ENCODE measurements at regions not wholly inside any gene's neighbourhood (a gene's known extent, or its start where the extent isn't known, plus 50 kb on each side); places are given as distances from the start of the nearest gene placed in this dataset.

- no peak overlapping the region for H3K4me3 ChIP-seq (ENCODE audit: low read depth, low read length)
- DNase-seq (ENCODE audit: low read depth): no peak
- no peak for TF ChIP-seq CTCF (IDR thresholded peaks at IDR 0.05; ENCODE audit: insufficient read depth, low read depth, low read length)
These were observed 93.2 kb upstream of the HNRNPU start for GRCh38 chr1:244957525-244957924.

- H3K4me3 ChIP-seq (ENCODE audit: low read depth, low read length): no peak overlapping the region
- no peak for DNase-seq (ENCODE audit: low read depth)
- no peak for TF ChIP-seq CTCF (IDR thresholded peaks at IDR 0.05; ENCODE audit: insufficient read depth, low read depth, low read length)
These were observed 92.8 kb upstream of the HNRNPU start for GRCh38 chr1:244957122-244957521.

- H3K4me3 ChIP-seq (ENCODE audit: low read depth, low read length): no peak overlapping the region
- no peak for TF ChIP-seq CTCF (IDR thresholded peaks at IDR 0.05; ENCODE audit: insufficient read depth, low read depth, low read length)
- no peak for DNase-seq (ENCODE audit: low read depth)
These were observed 91.3 kb upstream of the HNRNPU start for GRCh38 chr1:244955661-244956060.

GRCh38 chr1:244954359-244954758, 90.0 kb upstream of the HNRNPU start:
- DNase-seq (ENCODE audit: low read depth): no peak
- no peak for TF ChIP-seq CTCF (IDR thresholded peaks at IDR 0.05; ENCODE audit: insufficient read depth, low read depth, low read length)
- no peak overlapping the region for H3K4me3 ChIP-seq (ENCODE audit: low read depth, low read length)

- no peak for TF ChIP-seq CTCF (IDR thresholded peaks at IDR 0.05; ENCODE audit: insufficient read depth, low read depth, low read length)
- H3K4me3 ChIP-seq (ENCODE audit: low read depth, low read length): no peak overlapping the region
- no peak for DNase-seq (ENCODE audit: low read depth)
These were observed 89.6 kb upstream of the HNRNPU start for GRCh38 chr1:244953901-244954300.

GRCh38 chr1:244952940-244953339, 88.6 kb upstream of the HNRNPU start:
- no peak for TF ChIP-seq CTCF (IDR thresholded peaks at IDR 0.05; ENCODE audit: insufficient read depth, low read depth, low read length)
- no peak overlapping the region for H3K4me3 ChIP-seq (ENCODE audit: low read depth, low read length)
- no peak for DNase-seq (ENCODE audit: low read depth)

GRCh38 chr1:244952280-244952933, 88.1 kb upstream of the HNRNPU start:
- no peak for TF ChIP-seq CTCF (IDR thresholded peaks at IDR 0.05; ENCODE audit: insufficient read depth, low read depth, low read length)
- DNase-seq (ENCODE audit: low read depth): no peak

More at GRCh38 chr1:244952280-244952933, 88.1 kb upstream of the HNRNPU start:
- H3K4me3 ChIP-seq (ENCODE audit: low read depth, low read length): no peak overlapping the region

Measured in fibroblast of villous mesenchyme (primary cell).